ENCODE measurements at regions not wholly inside any gene's neighbourhood (a gene's known extent, or its start where the extent isn't known, plus 50 kb on each side); places are given as distances from the start of the nearest gene placed in this dataset.

- Histone ChIP-seq H3K4me2 (ENCODE audit: low read depth, low read length, poor library complexity, severe bottlenecking) (no peak overlapping the region), H3K79me2 (ENCODE audit: insufficient read depth, low read length) (no peaks in the 10 kb centered on the region), H2AFZ (ENCODE audit: low read length) (no peak overlapping the region), H3K36me3 (ENCODE audit: insufficient read depth, low read length) (no peaks in the 10 kb centered on the region), H3K9ac (ENCODE audit: low read depth, low read length, poor library complexity, severe bottlenecking) (no peak overlapping the region), H3K9me2 (replicated peaks; ENCODE audit: low read depth, low read length) (no peaks in the 10 kb centered on the region), H4K20me1 (ENCODE audit: insufficient read depth, low read length, poor library complexity, severe bottlenecking) (no peaks in the 10 kb centered on the region), H3K4me1 (ENCODE audit: insufficient read depth, low read length, poor library complexity, severe bottlenecking) (peaks cover 8% of the 10 kb centered on the region), H3K27me3 (ENCODE audit: insufficient read depth, low read length, poor library complexity, severe bottlenecking) (no peaks in the 10 kb centered on the region), H3K9me3 (ENCODE audit: insufficient read depth, low read depth, low read length) (no peaks in the 10 kb centered on the region), H3K4me3 (ENCODE audit: low read length, poor library complexity, severe bottlenecking) (no peak overlapping the region), H3F3A (ENCODE audit: low read depth) (no peaks in the 10 kb centered on the region)
- no peak for TF ChIP-seq EZH2phosphoT487 (IDR thresholded peaks at IDR 0.05; ENCODE audit: borderline replicate concordance)
- TF ChIP-seq, protein P1, sequence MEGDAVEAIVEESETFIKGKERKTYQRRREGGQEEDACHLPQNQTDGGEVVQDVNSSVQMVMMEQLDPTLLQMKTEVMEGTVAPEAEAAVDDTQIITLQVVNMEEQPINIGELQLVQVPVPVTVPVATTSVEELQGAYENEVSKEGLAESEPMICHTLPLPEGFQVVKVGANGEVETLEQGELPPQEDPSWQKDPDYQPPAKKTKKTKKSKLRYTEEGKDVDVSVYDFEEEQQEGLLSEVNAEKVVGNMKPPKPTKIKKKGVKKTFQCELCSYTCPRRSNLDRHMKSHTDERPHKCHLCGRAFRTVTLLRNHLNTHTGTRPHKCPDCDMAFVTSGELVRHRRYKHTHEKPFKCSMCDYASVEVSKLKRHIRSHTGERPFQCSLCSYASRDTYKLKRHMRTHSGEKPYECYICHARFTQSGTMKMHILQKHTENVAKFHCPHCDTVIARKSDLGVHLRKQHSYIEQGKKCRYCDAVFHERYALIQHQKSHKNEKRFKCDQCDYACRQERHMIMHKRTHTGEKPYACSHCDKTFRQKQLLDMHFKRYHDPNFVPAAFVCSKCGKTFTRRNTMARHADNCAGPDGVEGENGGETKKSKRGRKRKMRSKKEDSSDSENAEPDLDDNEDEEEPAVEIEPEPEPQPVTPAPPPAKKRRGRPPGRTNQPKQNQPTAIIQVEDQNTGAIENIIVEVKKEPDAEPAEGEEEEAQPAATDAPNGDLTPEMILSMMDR (conservative IDR thresholded peaks at IDR 0.05; ENCODE audit: low read length) = no peak
Observed at GRCh38 chr12:62136496-62136895, 123.7 kb upstream of the USP15 start.

DNA sequence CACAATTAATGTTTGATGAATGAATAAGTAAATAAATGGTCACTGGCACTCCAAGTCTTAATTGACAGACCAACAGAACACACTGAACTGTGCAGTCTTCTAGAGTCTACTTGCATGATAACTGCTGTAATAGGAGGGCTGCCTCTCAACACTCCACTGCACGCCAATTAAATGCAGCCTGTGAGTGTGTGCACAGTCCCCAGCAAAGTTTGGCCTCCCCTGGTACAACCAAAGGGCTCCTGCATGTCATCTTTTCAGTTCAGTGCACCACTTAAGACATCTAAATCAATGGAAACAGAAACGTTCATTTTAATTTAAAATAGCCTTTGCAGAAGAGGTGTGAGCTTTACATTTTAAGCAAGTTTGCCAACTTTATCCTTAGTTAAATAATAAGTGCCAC is 121.7 kb upstream of the USP15 start:
- H3K9ac ChIP-seq (ENCODE audit: low read depth, low read length, poor library complexity, severe bottlenecking) = no peak overlapping the region
- H3K4me3 ChIP-seq (ENCODE audit: low read length, poor library complexity, severe bottlenecking) = no peak overlapping the region
- H4K20me1 ChIP-seq (ENCODE audit: insufficient read depth, low read length, poor library complexity, severe bottlenecking) = no peaks in the 10 kb centered on the region
- no peaks in the 10 kb centered on the region for H3K36me3 ChIP-seq (ENCODE audit: insufficient read depth, low read length)
- peaks cover 3% of the 10 kb centered on the region for H3K4me1 ChIP-seq (ENCODE audit: insufficient read depth, low read length, poor library complexity, severe bottlenecking)
- H3K27me3 ChIP-seq (ENCODE audit: insufficient read depth, low read length, poor library complexity, severe bottlenecking) = no peaks in the 10 kb centered on the region
- TF ChIP-seq EZH2phosphoT487 (IDR thresholded peaks at IDR 0.05; ENCODE audit: borderline replicate concordance) = no peak
- TF ChIP-seq, protein P1 (conservative IDR thresholded peaks at IDR 0.05; ENCODE audit: low read length) = no peak
- H3K9me3 ChIP-seq (ENCODE audit: insufficient read depth, low read depth, low read length) = no peaks in the 10 kb centered on the region
- no peaks in the 10 kb centered on the region for H3K79me2 ChIP-seq (ENCODE audit: insufficient read depth, low read length)
- H3K9me2 ChIP-seq (replicated peaks; ENCODE audit: low read depth, low read length) = no peaks in the 10 kb centered on the region
- no peak overlapping the region for H3K4me2 ChIP-seq (ENCODE audit: low read depth, low read length, poor library complexity, severe bottlenecking)
- no peaks in the 10 kb centered on the region for H3F3A ChIP-seq (ENCODE audit: low read depth)
- H2AFZ ChIP-seq (ENCODE audit: low read length) = no peak overlapping the region

DNA sequence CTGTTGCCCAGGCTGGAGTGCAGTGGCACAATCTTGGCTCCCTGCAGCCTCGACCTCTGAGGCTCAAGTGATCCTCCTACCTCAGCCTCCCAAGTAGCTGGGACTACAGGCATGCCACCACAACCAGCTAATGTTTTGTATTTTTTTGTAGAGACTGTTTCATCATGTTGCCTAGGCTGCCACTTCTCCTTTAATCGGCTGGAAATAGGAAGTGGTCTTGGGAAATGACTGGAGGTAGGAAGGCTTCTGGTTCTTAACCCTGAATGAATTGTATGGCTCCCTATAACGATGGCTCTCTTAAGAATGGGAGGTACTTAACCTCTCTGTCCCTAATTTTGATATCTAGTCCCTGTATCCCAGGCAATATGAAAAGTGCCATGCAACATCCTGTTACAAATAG is 113.9 kb upstream of the USP15 start:
- Histone ChIP-seq H3K4me1 (ENCODE audit: insufficient read depth, low read length, poor library complexity, severe bottlenecking) (no peaks in the 10 kb centered on the region), H2AFZ (ENCODE audit: low read length) (no peak overlapping the region), H3K4me3 (ENCODE audit: low read length, poor library complexity, severe bottlenecking) (no peak overlapping the region), H3K4me2 (ENCODE audit: low read depth, low read length, poor library complexity, severe bottlenecking) (no peak overlapping the region), H3K27me3 (ENCODE audit: insufficient read depth, low read length, poor library complexity, severe bottlenecking) (no peaks in the 10 kb centered on the region), H3K9ac (ENCODE audit: low read depth, low read length, poor library complexity, severe bottlenecking) (no peak overlapping the region), H3K9me3 (ENCODE audit: insufficient read depth, low read depth, low read length) (no peaks in the 10 kb centered on the region), H4K20me1 (ENCODE audit: insufficient read depth, low read length, poor library complexity, severe bottlenecking) (no peaks in the 10 kb centered on the region), H3F3A (ENCODE audit: low read depth) (no peaks in the 10 kb centered on the region), H3K36me3 (ENCODE audit: insufficient read depth, low read length) (no peaks in the 10 kb centered on the region), H3K9me2 (replicated peaks; ENCODE audit: low read depth, low read length) (no peaks in the 10 kb centered on the region), H3K79me2 (ENCODE audit: insufficient read depth, low read length) (no peaks in the 10 kb centered on the region)
- no peak for TF ChIP-seq EZH2phosphoT487 (IDR thresholded peaks at IDR 0.05; ENCODE audit: borderline replicate concordance)
- TF ChIP-seq, protein P1 (conservative IDR thresholded peaks at IDR 0.05; ENCODE audit: low read length) = no peak

Data from Loucy (cell line).